BJ (cell line): ENCODE measurements at regions not wholly inside any gene's neighbourhood (a gene's known extent, or its start where the extent isn't known, plus 50 kb on each side); places are given as distances from the start of the nearest gene placed in this dataset.

Experiments
- CTCF ChIA-PET: fragments of 350-600 bp; formaldehyde crosslinking; extraction: SDS; loops from one replicate; lab custom pipeline; 2021; ENCODE audit warnings: antibody characterized with exemption, inconsistent platforms; lab: Yijun Ruan, JAX
- POLR2A ChIA-PET: fragments of 300-600 bp; sonication (Branson Sonifier 250); formaldehyde crosslinking; extraction: SDS; loops from one replicate; lab custom pipeline; 2021; ENCODE audit warnings: antibody characterized with exemption; lab: Charles Lee
- DNase-seq: peaks from one replicate; pipeline ENCODE4 v3.0.0-alpha.2; 2011; ENCODE audit warnings: low read depth
- H3K27me3 ChIP-seq: 2 replicates; pipeline ENCODE4 v1.6.0; 2011; ENCODE audit warnings: low read length; ENCODE audit not compliant: control insufficient read depth, insufficient read depth
- H3K36me3 ChIP-seq: 2 replicates; pipeline ENCODE4 v1.5.1; 2011; ENCODE audit warnings: low read length; ENCODE audit not compliant: control insufficient read depth, insufficient read depth
- H3K4me3 ChIP-seq: 2 replicates; pipeline ENCODE4 v1.5.1; 2011; ENCODE audit warnings: low read depth, mild to moderate bottlenecking, control low read depth, low read length
- TF ChIP-seq, protein P1 (sequence below): IDR thresholded peaks from 2 replicates; pipeline ENCODE4 v1.5.1; 2011; ENCODE audit warnings: low read depth, mild to moderate bottlenecking, control low read depth, inconsistent platforms, low read length, moderate library complexity; ENCODE audit not compliant: insufficient read depth

DNA sequence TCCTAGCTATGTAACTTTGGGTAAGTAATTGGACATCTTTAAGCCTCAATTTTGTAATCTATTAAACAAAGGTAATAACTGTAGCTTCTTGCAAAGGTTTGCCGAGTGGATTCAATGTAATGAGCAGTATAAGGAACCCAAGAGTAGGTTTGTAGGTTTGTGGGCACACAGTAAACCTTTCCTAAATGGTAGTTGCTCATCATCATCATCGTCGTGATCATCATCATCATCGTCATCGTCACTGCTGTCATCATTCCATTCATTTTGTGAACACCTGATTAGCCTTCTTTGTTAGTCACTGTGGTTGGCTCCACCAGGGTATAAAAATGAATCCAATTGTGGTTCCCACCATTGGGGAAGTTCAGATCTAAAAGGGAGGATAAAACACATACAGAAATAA, 223.1 kb upstream of the KIRREL3 start:
- CTCF ChIA-PET = no interaction called here
- no peak overlapping the region for H3K4me3 ChIP-seq

DNA sequence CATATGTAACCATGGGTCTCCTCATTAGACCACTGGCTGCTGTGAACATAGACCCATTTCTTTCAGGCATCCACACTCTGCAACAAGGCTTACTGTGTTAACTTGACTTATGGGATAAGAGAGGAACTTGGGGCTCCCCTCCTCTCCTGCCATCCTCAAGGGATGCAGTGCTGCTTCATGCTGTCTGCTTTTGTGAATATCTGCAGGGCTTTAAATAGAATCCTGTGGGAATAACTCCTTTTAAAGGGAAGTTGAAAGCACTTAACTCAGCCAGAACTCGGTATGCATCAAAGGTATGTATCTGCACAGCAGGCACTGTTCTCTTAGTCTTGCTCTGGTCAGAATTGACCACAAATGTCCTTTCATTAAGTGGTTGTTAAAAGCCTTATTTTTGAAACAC, 222.5 kb upstream of the KIRREL3 start:
- POLR2A ChIA-PET = no interaction called here
- no peak overlapping the region for H3K4me3 ChIP-seq
- TF ChIP-seq, protein P1, sequence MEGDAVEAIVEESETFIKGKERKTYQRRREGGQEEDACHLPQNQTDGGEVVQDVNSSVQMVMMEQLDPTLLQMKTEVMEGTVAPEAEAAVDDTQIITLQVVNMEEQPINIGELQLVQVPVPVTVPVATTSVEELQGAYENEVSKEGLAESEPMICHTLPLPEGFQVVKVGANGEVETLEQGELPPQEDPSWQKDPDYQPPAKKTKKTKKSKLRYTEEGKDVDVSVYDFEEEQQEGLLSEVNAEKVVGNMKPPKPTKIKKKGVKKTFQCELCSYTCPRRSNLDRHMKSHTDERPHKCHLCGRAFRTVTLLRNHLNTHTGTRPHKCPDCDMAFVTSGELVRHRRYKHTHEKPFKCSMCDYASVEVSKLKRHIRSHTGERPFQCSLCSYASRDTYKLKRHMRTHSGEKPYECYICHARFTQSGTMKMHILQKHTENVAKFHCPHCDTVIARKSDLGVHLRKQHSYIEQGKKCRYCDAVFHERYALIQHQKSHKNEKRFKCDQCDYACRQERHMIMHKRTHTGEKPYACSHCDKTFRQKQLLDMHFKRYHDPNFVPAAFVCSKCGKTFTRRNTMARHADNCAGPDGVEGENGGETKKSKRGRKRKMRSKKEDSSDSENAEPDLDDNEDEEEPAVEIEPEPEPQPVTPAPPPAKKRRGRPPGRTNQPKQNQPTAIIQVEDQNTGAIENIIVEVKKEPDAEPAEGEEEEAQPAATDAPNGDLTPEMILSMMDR = no peak
- 0 out of 2 replicates have a peak, but pooled peaks cover 1% of the 10 kb centered on the region for H3K27me3 ChIP-seq
- CTCF ChIA-PET = interaction anchor here (1.5 kb wide), 1 partner anchor 14 kb away, joined by 3 read pairs; no protein-coding TSS in a partner anchor
- no peak for DNase-seq
- H3K36me3 ChIP-seq = no peaks in the 10 kb centered on the region

More for the DNA sequence above, 223.1 kb upstream of the KIRREL3 start:
- Histone ChIP-seq H3K27me3 (0 out of 2 replicates have a peak, but pooled peaks cover 1% of the 10 kb centered on the region), H3K36me3 (no peaks in the 10 kb centered on the region)
- TF ChIP-seq, protein P1 = no peak
- POLR2A ChIA-PET = no interaction called here
- no peak for DNase-seq

GRCh38 chr11:127219704-127220103, 219.1 kb upstream of the KIRREL3 start:
- Histone ChIP-seq H3K36me3 (no peaks in the 10 kb centered on the region), H3K27me3 (0 out of 2 replicates have a peak, but pooled peaks cover 1% of the 10 kb centered on the region), H3K4me3 (no peak overlapping the region)
- ChIA-PET CTCF (no interaction called here), POLR2A (no interaction called here)
- TF ChIP-seq, protein P1 = no peak
- DNase-seq = no peak

DNA sequence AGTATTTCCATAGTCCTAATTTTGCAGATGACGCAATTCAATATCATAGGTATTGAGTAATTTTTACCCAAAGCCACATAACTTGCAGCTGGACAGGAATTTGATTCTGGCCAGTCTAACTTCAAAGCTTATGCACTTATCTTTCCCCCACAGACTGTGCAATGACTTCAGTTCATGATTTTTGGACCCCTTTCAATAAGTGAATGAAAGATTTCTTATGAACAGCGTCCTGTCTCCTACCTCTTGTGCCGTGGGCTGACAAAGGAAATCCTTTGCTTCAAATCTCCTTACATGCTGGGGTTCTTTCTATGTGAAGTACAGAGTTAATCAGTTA, 217.7 kb upstream of the KIRREL3 start:
- no peak overlapping the region for H3K4me3 ChIP-seq
- H3K27me3 ChIP-seq = no peaks in the 10 kb centered on the region
- no peaks in the 10 kb centered on the region for H3K36me3 ChIP-seq
- ChIA-PET POLR2A (no interaction called here), CTCF (no interaction called here)
- TF ChIP-seq, protein P1 = no peak
- no peak for DNase-seq

- H3K4me3 ChIP-seq = no peak overlapping the region
- no peak for DNase-seq
- TF ChIP-seq, protein P1 = no peak
- H3K36me3 ChIP-seq = no peaks in the 10 kb centered on the region
- H3K27me3 ChIP-seq = no peaks in the 10 kb centered on the region
- ChIA-PET POLR2A (no interaction called here), CTCF (no interaction called here)
These were observed 217.1 kb upstream of the KIRREL3 start for GRCh38 chr11:127217452-127218274.
